Liver (tissue), 8 donors: ENCODE measurements at regions not wholly inside any gene's neighbourhood (a gene's known extent, or its start where the extent isn't known, plus 50 kb on each side); places are given as distances from the start of the nearest gene placed in this dataset.

Experiments used
- DNase-seq: peaks from one replicate; pipeline ENCODE4 v3.0.0-alpha.2; 2017; ENCODE audit warnings: low spot score
- H3K27ac ChIP-seq, 2 donors: one replicate each; pipeline ENCODE4 v1.7.0; 2013; ENCODE audit warnings: inconsistent platforms in 2 of 2, low read length in 2 of 2, control low read depth in 1 of 2, low read depth in 1 of 2, mild to moderate bottlenecking in 1 of 2
- H3K27me3 ChIP-seq, 4 donors: one replicate each; pipeline versions ENCODE4 v1.6.1 to v1.7.0; 2013; ENCODE audit warnings: low read length in 3 of 4, inconsistent platforms in 1 of 4, mild to moderate bottlenecking in 1 of 4, moderate library complexity in 1 of 4; ENCODE audit not compliant: control insufficient read depth in 4 of 4, insufficient read depth in 4 of 4
- H3K36me3 ChIP-seq, 4 donors: one replicate each; pipeline versions ENCODE4 v1.6.1 to v1.7.0; 2013; ENCODE audit warnings: low read length in 3 of 4, mild to moderate bottlenecking in 3 of 4, low read depth in 1 of 4, moderate library complexity in 1 of 4; ENCODE audit not compliant: control insufficient read depth in 4 of 4, insufficient read depth in 3 of 4
- H3K4me1 ChIP-seq, 4 donors: one replicate each; pipeline versions ENCODE4 v1.6.1 to v1.7.0; 2013; ENCODE audit warnings: low read length in 3 of 4, mild to moderate bottlenecking in 3 of 4, moderate library complexity in 1 of 4; ENCODE audit not compliant: control insufficient read depth in 4 of 4, insufficient read depth in 4 of 4
- H3K4me3 ChIP-seq, 3 donors: one replicate each; pipeline versions ENCODE4 v1.6.1 to v1.7.0; 2013; ENCODE audit warnings: low read length in 3 of 3, control low read depth in 1 of 3, low read depth in 1 of 3, mild to moderate bottlenecking in 1 of 3
- H3K9ac ChIP-seq, 2 donors: one replicate each; pipeline ENCODE4 v1.7.0; 2013; ENCODE audit warnings: low read length in 2 of 2, mild to moderate bottlenecking in 2 of 2, moderate library complexity in 2 of 2, control low read depth in 1 of 2, low read depth in 1 of 2
- H3K9me3 ChIP-seq, 4 donors: one replicate each; pipeline versions ENCODE4 v1.6.1 to v1.7.0; 2013; ENCODE audit warnings: low read length in 3 of 4; ENCODE audit not compliant: control insufficient read depth in 4 of 4
- EGR1 ChIP-seq, 2 donors: IDR thresholded peaks; 2 replicates each; pipeline ENCODE4 v1.6.1; 2016 to 2018; ENCODE audit warnings: antibody characterized with exemption in 2 of 2, low read depth in 2 of 2
- FOXA1 ChIP-seq: IDR thresholded peaks from 2 replicates; pipeline ENCODE4 v1.6.1; 2016; ENCODE audit warnings: antibody characterized with exemption
- FOXA2 ChIP-seq: IDR thresholded peaks from 2 replicates; pipeline ENCODE4 v1.6.1; 2016; ENCODE audit warnings: antibody characterized with exemption
- GABPA ChIP-seq, 2 donors: IDR thresholded peaks in 1 of 2; conservative IDR thresholded peaks in 1 of 2; 2 replicates each; pipeline ENCODE4 v1.6.1; 2016; ENCODE audit warnings: antibody characterized with exemption in 2 of 2, mild to moderate bottlenecking in 1 of 2, moderate library complexity in 1 of 2
- HNF4A ChIP-seq, 2 donors: conservative IDR thresholded peaks; 2 replicates each; pipeline ENCODE4 v1.6.1; 2016; ENCODE audit warnings: antibody characterized with exemption in 2 of 2, mild to moderate bottlenecking in 2 of 2
- HNF4G ChIP-seq: IDR thresholded peaks from 2 replicates; pipeline ENCODE4 v1.6.1; 2016; ENCODE audit warnings: antibody characterized with exemption
- JUND ChIP-seq, 2 donors: IDR thresholded peaks; 2 replicates each; pipeline ENCODE4 v1.6.1; 2016; ENCODE audit warnings: antibody characterized with exemption in 2 of 2
- NR2F2 ChIP-seq: IDR thresholded peaks from 2 replicates; pipeline ENCODE4 v1.6.1; 2016; ENCODE audit warnings: antibody characterized with exemption
- RAD21 ChIP-seq, 2 donors: IDR thresholded peaks; 2 replicates each; pipeline ENCODE4 v1.6.1; 2016; ENCODE audit warnings: antibody characterized with exemption in 2 of 2, mild to moderate bottlenecking in 2 of 2
- RXRA ChIP-seq, 2 donors: IDR thresholded peaks; 2 replicates each; pipeline ENCODE4 v1.6.1; 2017 to 2018; ENCODE audit warnings: antibody characterized with exemption in 2 of 2, mild to moderate bottlenecking in 1 of 2
- SP1 ChIP-seq: IDR thresholded peaks from 2 replicates; pipeline ENCODE4 v1.6.1; 2018; ENCODE audit warnings: antibody characterized with exemption, mild to moderate bottlenecking
- TAF1 ChIP-seq: conservative IDR thresholded peaks from 2 replicates; pipeline ENCODE4 v1.6.1; 2016; ENCODE audit warnings: antibody characterized with exemption, mild to moderate bottlenecking
- YY1 ChIP-seq: IDR thresholded peaks from 2 replicates; pipeline ENCODE4 v1.6.1; 2016; ENCODE audit warnings: antibody characterized with exemption, mild to moderate bottlenecking
- WGBS: extraction: QIAGEN DNeasy Blood & Tissue Kit; methylation state at CpG from one replicate; pipeline ENCODE4 v1.1.7; 2013; 5-methylcytosine and 5-hydroxymethylcytosine counted together
- TF ChIP-seq, protein P1 (sequence below): fragments of 150-350 bp; IDR thresholded peaks from 2 replicates; pipeline ENCODE4 v1.5.1; 2017; ENCODE audit warnings: improper control_type of control experiment, low read depth, low read length; ENCODE audit not compliant: missing input control
- TF ChIP-seq, protein P2 (sequence below): IDR thresholded peaks from 2 replicates; pipeline ENCODE4 v1.6.1; 2016; ENCODE audit warnings: antibody characterized with exemption, mild to moderate bottlenecking
- TF ChIP-seq, protein P3 (sequence below): IDR thresholded peaks from 2 replicates; pipeline ENCODE4 v1.6.1; 2016; ENCODE audit warnings: antibody characterized with exemption
- TF ChIP-seq, protein P4 (sequence below): IDR thresholded peaks from 2 replicates; pipeline ENCODE4 v1.6.1; 2016; ENCODE audit warnings: antibody characterized with exemption
- TF ChIP-seq, protein P5 (sequence below): IDR thresholded peaks from 2 replicates; pipeline ENCODE4 v1.6.1; 2016; ENCODE audit warnings: antibody characterized with exemption
- donor health status: healthy.
- donor health status: healthy.
- donor health status: healthy.
- donor health status: healthy.
- donor health status: healthy.

DNA sequence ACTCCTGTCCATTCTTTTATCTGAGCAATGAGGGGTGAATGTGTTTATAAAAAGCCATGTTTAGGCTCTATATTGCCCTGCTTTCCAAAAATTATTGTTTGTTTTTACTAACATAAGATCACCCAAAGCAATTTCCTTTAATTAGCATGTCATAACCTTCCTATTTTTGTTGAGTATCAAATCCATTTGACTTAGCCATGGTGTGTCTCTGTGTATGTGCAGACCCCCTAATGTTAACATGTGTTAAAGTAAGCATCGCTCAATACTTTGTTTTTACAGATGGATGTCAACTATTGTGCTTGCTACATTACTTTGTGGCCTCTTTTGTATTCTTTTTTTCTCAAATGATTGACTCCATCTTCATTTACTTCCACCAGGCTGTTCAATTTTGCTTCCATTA is 585.4 kb downstream of the USP25 start:
- TF ChIP-seq SP1, result no peak
- 96% methylated on average over 1 of the region's 1 CpG for WGBS
- Histone ChIP-seq H3K27ac (no peak overlapping the region), H3K4me3 (no peak overlapping the region), H3K9ac (no peak overlapping the region), H3K36me3 (no peaks in the 10 kb centered on the region), H3K27me3 (no peaks in the 10 kb centered on the region), H3K9me3 (no peaks in the 10 kb centered on the region), H3K4me1 (peaks cover 0 to 2% (median 0%) of the 10 kb centered on the region in 4 donors)
- no peak for DNase-seq

DNA sequence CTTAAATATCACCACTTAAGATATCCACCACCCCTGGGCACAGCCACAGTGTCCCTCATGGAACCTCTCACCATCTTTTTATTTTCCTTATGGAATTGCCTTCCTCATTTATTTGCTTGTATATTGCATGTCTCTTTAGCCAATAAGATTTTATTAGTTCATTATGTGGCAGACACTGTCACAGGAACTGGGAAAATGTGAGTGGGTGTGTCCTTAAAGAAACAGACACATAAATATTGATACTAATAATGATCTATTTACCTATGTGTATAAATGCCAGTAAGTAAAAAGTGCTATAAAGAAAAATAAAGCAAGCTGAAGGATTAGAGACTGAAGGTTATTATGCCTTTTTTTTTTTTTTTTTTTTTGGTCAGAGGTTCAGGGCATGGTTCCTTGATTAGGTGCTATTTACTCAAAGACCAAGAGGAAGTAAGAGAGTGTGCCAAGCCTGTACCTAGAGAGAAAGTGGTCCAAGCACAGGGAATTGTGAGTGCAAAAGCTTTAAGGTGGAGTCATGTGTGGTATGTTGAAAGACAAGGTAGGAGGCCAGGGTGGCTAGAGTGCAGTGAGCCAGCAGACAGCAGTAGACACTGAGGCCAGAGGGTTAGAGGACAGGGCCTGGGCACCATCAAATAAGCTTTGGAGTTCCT is 589.0 kb downstream of the USP25 start:
- no peak overlapping the region for H3K9ac ChIP-seq
- H3K36me3 ChIP-seq, result no peaks in the 10 kb centered on the region
- no peak overlapping the region for H3K4me3 ChIP-seq
- H3K4me1 ChIP-seq, result peaks cover 0 to 11% (median 0%) of the 10 kb centered on the region in 4 donors
- no peak for DNase-seq
- H3K27me3 ChIP-seq, result no peaks in the 10 kb centered on the region
- no peak overlapping the region for H3K27ac ChIP-seq
- H3K9me3 ChIP-seq, result no peaks in the 10 kb centered on the region
- no peak for TF ChIP-seq EGR1 (IDR thresholded peaks at IDR 0.05; ENCODE audit: low read depth in 2 of 2)
- TF ChIP-seq FOXA1, result no peak
- no peak for TF ChIP-seq SP1
- TF ChIP-seq NR2F2, result no peak
- TF ChIP-seq HNF4A (conservative IDR thresholded peaks at IDR 0.05), result no peak
- TF ChIP-seq JUND (IDR thresholded peaks at IDR 0.05), result no peak
- no peak for TF ChIP-seq TAF1
- TF ChIP-seq, protein P1, sequence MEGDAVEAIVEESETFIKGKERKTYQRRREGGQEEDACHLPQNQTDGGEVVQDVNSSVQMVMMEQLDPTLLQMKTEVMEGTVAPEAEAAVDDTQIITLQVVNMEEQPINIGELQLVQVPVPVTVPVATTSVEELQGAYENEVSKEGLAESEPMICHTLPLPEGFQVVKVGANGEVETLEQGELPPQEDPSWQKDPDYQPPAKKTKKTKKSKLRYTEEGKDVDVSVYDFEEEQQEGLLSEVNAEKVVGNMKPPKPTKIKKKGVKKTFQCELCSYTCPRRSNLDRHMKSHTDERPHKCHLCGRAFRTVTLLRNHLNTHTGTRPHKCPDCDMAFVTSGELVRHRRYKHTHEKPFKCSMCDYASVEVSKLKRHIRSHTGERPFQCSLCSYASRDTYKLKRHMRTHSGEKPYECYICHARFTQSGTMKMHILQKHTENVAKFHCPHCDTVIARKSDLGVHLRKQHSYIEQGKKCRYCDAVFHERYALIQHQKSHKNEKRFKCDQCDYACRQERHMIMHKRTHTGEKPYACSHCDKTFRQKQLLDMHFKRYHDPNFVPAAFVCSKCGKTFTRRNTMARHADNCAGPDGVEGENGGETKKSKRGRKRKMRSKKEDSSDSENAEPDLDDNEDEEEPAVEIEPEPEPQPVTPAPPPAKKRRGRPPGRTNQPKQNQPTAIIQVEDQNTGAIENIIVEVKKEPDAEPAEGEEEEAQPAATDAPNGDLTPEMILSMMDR, result no peak
- TF ChIP-seq, protein P2, sequence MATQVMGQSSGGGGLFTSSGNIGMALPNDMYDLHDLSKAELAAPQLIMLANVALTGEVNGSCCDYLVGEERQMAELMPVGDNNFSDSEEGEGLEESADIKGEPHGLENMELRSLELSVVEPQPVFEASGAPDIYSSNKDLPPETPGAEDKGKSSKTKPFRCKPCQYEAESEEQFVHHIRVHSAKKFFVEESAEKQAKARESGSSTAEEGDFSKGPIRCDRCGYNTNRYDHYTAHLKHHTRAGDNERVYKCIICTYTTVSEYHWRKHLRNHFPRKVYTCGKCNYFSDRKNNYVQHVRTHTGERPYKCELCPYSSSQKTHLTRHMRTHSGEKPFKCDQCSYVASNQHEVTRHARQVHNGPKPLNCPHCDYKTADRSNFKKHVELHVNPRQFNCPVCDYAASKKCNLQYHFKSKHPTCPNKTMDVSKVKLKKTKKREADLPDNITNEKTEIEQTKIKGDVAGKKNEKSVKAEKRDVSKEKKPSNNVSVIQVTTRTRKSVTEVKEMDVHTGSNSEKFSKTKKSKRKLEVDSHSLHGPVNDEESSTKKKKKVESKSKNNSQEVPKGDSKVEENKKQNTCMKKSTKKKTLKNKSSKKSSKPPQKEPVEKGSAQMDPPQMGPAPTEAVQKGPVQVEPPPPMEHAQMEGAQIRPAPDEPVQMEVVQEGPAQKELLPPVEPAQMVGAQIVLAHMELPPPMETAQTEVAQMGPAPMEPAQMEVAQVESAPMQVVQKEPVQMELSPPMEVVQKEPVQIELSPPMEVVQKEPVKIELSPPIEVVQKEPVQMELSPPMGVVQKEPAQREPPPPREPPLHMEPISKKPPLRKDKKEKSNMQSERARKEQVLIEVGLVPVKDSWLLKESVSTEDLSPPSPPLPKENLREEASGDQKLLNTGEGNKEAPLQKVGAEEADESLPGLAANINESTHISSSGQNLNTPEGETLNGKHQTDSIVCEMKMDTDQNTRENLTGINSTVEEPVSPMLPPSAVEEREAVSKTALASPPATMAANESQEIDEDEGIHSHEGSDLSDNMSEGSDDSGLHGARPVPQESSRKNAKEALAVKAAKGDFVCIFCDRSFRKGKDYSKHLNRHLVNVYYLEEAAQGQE, result no peak
- no peak for TF ChIP-seq RAD21 (IDR thresholded peaks at IDR 0.05)
- TF ChIP-seq, protein P3, sequence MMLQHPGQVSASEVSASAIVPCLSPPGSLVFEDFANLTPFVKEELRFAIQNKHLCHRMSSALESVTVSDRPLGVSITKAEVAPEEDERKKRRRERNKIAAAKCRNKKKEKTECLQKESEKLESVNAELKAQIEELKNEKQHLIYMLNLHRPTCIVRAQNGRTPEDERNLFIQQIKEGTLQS, result no peak
- no peak for TF ChIP-seq GABPA (IDR thresholded peaks at IDR 0.05 in 1 of 2, conservative IDR thresholded peaks at IDR 0.05 in 1 of 2)
- TF ChIP-seq YY1, result no peak
- no peak for TF ChIP-seq RXRA (IDR thresholded peaks at IDR 0.05)
- TF ChIP-seq, protein P4, sequence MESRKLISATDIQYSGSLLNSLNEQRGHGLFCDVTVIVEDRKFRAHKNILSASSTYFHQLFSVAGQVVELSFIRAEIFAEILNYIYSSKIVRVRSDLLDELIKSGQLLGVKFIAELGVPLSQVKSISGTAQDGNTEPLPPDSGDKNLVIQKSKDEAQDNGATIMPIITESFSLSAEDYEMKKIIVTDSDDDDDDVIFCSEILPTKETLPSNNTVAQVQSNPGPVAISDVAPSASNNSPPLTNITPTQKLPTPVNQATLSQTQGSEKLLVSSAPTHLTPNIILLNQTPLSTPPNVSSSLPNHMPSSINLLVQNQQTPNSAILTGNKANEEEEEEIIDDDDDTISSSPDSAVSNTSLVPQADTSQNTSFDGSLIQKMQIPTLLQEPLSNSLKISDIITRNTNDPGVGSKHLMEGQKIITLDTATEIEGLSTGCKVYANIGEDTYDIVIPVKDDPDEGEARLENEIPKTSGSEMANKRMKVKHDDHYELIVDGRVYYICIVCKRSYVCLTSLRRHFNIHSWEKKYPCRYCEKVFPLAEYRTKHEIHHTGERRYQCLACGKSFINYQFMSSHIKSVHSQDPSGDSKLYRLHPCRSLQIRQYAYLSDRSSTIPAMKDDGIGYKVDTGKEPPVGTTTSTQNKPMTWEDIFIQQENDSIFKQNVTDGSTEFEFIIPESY, result no peak
- no peak for TF ChIP-seq FOXA2
- TF ChIP-seq, protein P5, sequence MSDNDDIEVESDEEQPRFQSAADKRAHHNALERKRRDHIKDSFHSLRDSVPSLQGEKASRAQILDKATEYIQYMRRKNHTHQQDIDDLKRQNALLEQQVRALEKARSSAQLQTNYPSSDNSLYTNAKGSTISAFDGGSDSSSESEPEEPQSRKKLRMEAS, result no peak
- TF ChIP-seq HNF4G, result no peak
